HepG2 (cell line): ENCODE measurements at regions not wholly inside any gene's neighbourhood (a gene's known extent, or its start where the extent isn't known, plus 50 kb on each side); places are given as distances from the start of the nearest gene placed in this dataset.

Experiments
- CBX1 ChIP-seq: IDR thresholded peaks from one replicate; pipeline ENCODE4 v1.6.1; 2016; ENCODE audit warnings: antibody characterized with exemption, low read depth
- NFIC ChIP-seq: IDR thresholded peaks from 2 replicates; pipeline ENCODE4 v1.6.1; 2012; ENCODE audit warnings: mild to moderate bottlenecking, low read length, inconsistent platforms
- POLR2G ChIP-seq: fragments of 200-400 bp; formaldehyde crosslinking; IDR thresholded peaks from 2 replicates; pipeline ENCODE4 v1.6.1; 2018; ENCODE audit warnings: mild to moderate bottlenecking, low read depth, low read length, moderate library complexity
- RFX5 ChIP-seq: IDR thresholded peaks from 2 replicates; pipeline ENCODE4 v1.6.1; 2011; ENCODE audit warnings: low read depth, low read length, improper control_type of control experiment
- ZNF292 ChIP-seq: sonication (generic); formaldehyde crosslinking; IDR thresholded peaks from 2 replicates; pipeline ENCODE4 v1.8.1; 2022; ENCODE audit warnings: mild to moderate bottlenecking, low read depth, missing genetic modification reagents, borderline replicate concordance
- ZNF496 ChIP-seq: sonication (generic); formaldehyde crosslinking; IDR thresholded peaks from 2 replicates; pipeline ENCODE4 v1.8.1; 2023; ENCODE audit warnings: mild to moderate bottlenecking, moderate library complexity, missing genetic modification reagents; ENCODE audit not compliant: insufficient replicate concordance
- ZNF615 ChIP-seq: sonication (generic); formaldehyde crosslinking; IDR thresholded peaks from 2 replicates; pipeline ENCODE4 v1.5.0; 2020; ENCODE audit warnings: mild to moderate bottlenecking, missing genetic modification reagents, borderline replicate concordance
- TF ChIP-seq, protein P1 (sequence below): sonication (generic); formaldehyde crosslinking; IDR thresholded peaks from 2 replicates; pipeline ENCODE4 v1.4.0; 2020; ENCODE audit warnings: missing genetic modification reagents, low read depth, mild to moderate bottlenecking, borderline replicate concordance

DNA sequence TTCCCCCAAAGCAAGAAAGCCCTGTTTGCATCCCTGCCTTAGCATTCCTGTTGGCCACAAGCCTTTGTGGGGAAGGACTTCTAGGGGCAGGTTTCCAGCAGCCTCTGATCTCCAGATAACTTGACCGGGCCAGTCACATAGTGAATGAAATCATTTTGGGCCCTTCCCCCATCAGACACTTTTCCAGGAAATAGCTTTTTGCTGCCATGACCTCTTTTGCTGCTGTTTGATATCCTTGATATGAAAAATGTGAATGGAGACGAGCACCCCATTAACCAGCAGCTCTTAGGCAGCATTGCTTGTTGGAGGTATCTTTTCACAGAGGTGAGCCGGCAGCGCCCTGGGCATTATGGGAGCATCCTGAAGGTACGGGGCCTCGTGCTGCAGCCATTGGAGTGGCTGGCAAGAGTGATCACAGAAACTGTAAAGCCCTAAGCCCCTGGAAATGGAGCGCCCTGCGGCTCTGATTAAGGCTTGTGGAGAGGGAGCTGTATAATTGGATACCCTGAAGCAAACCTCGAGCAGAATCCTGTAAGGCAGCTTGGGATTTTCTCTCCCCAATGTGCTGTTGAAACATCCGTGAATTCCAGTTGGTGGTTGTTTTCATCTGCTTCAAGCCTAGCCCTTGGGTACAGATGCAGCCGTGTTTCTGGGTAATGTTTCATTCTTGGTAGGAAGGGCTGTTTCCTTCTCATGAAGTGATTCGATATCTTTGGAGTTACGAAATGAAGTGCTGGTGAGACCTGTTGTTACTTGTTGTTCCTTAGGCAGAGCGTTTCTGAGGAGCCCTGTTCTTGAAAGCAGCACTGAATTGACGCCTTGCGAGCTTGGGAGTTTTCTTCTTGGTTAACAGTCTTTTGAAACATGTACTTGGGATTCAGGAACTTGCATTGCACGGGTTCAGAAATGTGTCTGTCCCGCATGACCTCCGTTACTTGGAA is 179.0 kb downstream of the PTEN start:
- no peak for TF ChIP-seq NFIC
- TF ChIP-seq, protein P1, sequence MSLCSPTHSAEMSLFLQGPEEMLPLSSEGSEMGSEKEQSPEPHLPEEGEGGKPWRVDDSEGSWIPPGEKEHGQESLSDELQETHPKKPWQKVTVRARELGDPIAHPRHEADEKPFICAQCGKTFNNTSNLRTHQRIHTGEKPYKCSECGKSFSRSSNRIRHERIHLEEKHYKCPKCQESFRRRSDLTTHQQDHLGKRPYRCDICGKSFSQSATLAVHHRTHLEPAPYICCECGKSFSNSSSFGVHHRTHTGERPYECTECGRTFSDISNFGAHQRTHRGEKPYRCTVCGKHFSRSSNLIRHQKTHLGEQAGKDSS (CRISPR knock-in tag) = no peak
- no peak for TF ChIP-seq RFX5
- TF ChIP-seq ZNF292 (CRISPR knock-in tag) = no peak
- no peak for TF ChIP-seq ZNF496
- no peak for TF ChIP-seq ZNF615
- no peak for TF ChIP-seq POLR2G
- TF ChIP-seq CBX1 = no peak
